ENCODE measurements at regions not wholly inside any gene's neighbourhood (a gene's known extent, or its start where the extent isn't known, plus 50 kb on each side); places are given as distances from the start of the nearest gene placed in this dataset.

GRCh38 chr5:173542964-173543363, 73.5 kb downstream of the BOD1 start:
- Histone ChIP-seq H4K12ac (ENCODE audit: low read depth, low read length) (no peak overlapping the region), H3K27ac (ENCODE audit: low read depth, low read length) (no peak overlapping the region), H2BK5ac (ENCODE audit: low read depth, low read length, poor library complexity) (no peak overlapping the region), H3K79me2 (ENCODE audit: control insufficient read depth, insufficient read depth, low read length, poor library complexity) (no peaks in the 10 kb centered on the region), H3K27me3 (ENCODE audit: insufficient read depth, low read length) (no peaks in the 10 kb centered on the region), H3K79me1 (ENCODE audit: low read length) (no peaks in the 10 kb centered on the region), H3K36me3 (ENCODE audit: control insufficient read depth in 1 of 2, insufficient read depth in 2 of 2, low read length in 2 of 2) (no peaks in the 10 kb centered on the region), H3K18ac (ENCODE audit: low read length) (no peak overlapping the region), H2BK12ac (ENCODE audit: low read length) (no peak overlapping the region), H3K23ac (ENCODE audit: low read length) (no peak overlapping the region), H3K9ac (ENCODE audit: low read length) (no peak overlapping the region), H3K4me2 (ENCODE audit: low read length) (no peak overlapping the region), H2AFZ (ENCODE audit: insufficient read depth, low read length, poor library complexity) (no peak overlapping the region), H2BK120ac (ENCODE audit: insufficient read depth, low read length, poor library complexity) (no peak overlapping the region), H4K91ac (ENCODE audit: low read depth, low read length) (no peak overlapping the region), H4K8ac (ENCODE audit: low read depth, low read length) (no peak overlapping the region), H3K4me3 (ENCODE audit: low read depth, low read length) (no peak overlapping the region), H3K9me3 (ENCODE audit: insufficient read depth, low read depth, low read length) (no peaks in the 10 kb centered on the region), H2AK5ac (ENCODE audit: low read length) (no peak overlapping the region), H3K4ac (ENCODE audit: low read depth, low read length) (no peak overlapping the region), H3K4me1 (ENCODE audit: control insufficient read depth in 1 of 2, insufficient read depth in 2 of 2, low read length in 2 of 2) (no peaks in the 10 kb centered on the region), H3K14ac (ENCODE audit: low read length) (no peak overlapping the region)
- DNase-seq: no peak
- WGBS (ENCODE audit: extremely low coverage, insufficient coverage, insufficient read length): no CpG with 5 or more reads among the region's 9 CpGs

- DNase-seq: no peak
- H3K4me3 ChIP-seq (ENCODE audit: low read depth, low read length): no peak overlapping the region
- no peak overlapping the region for H2BK12ac ChIP-seq (ENCODE audit: low read length)
- H3K36me3 ChIP-seq (ENCODE audit: control insufficient read depth in 1 of 2, insufficient read depth in 2 of 2, low read length in 2 of 2): no peaks in the 10 kb centered on the region
- no peaks in the 10 kb centered on the region for H3K27me3 ChIP-seq (ENCODE audit: insufficient read depth, low read length)
- H2BK5ac ChIP-seq (ENCODE audit: low read depth, low read length, poor library complexity): no peak overlapping the region
- no peak overlapping the region for H3K4ac ChIP-seq (ENCODE audit: low read depth, low read length)
- H3K14ac ChIP-seq (ENCODE audit: low read length): no peak overlapping the region
- no peaks in the 10 kb centered on the region for H3K79me1 ChIP-seq (ENCODE audit: low read length)
- no peak overlapping the region for H3K27ac ChIP-seq (ENCODE audit: low read depth, low read length)
- no peak overlapping the region for H3K18ac ChIP-seq (ENCODE audit: low read length)
- H3K9me3 ChIP-seq (ENCODE audit: insufficient read depth, low read depth, low read length): no peaks in the 10 kb centered on the region
- H2AK5ac ChIP-seq (ENCODE audit: low read length): no peak overlapping the region
- H4K91ac ChIP-seq (ENCODE audit: low read depth, low read length): no peak overlapping the region
- H3K79me2 ChIP-seq (ENCODE audit: control insufficient read depth, insufficient read depth, low read length, poor library complexity): no peaks in the 10 kb centered on the region
- H2BK120ac ChIP-seq (ENCODE audit: insufficient read depth, low read length, poor library complexity): no peak overlapping the region
- no peak overlapping the region for H4K12ac ChIP-seq (ENCODE audit: low read depth, low read length)
- no peak overlapping the region for H3K4me2 ChIP-seq (ENCODE audit: low read length)
- no peak overlapping the region for H2AFZ ChIP-seq (ENCODE audit: insufficient read depth, low read length, poor library complexity)
- no CpG with 5 or more reads among the region's 4 CpGs for WGBS (ENCODE audit: extremely low coverage, insufficient coverage, insufficient read length)
- H3K23ac ChIP-seq (ENCODE audit: low read length): no peak overlapping the region
- H3K4me1 ChIP-seq (ENCODE audit: control insufficient read depth in 1 of 2, insufficient read depth in 2 of 2, low read length in 2 of 2): no peaks in the 10 kb centered on the region
- no peak overlapping the region for H3K9ac ChIP-seq (ENCODE audit: low read length)
- H4K8ac ChIP-seq (ENCODE audit: low read depth, low read length): no peak overlapping the region
These were observed 74.3 kb downstream of the BOD1 start for GRCh38 chr5:173542159-173542558.

DNA sequence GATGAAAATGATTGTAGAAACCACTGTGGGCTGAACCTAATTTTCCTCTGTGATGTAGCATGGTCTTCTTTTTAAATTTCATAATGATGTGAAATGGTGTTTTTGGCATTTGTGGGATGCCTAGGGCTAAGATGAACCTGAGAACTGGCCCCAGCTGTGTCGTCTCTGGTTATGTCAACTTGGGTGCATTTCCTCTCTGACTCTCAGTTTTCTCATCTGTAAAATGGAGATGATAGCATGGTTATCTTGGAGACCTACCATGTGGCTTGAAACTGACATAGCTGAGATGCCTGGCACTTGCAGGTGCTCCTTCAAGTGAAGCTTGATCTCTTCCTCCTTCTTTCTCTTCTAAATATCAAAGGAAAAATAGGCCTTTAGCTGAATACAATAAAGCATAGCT, 77.8 kb downstream of the BOD1 start:
- no peaks in the 10 kb centered on the region for H3K27me3 ChIP-seq (ENCODE audit: insufficient read depth, low read length)
- H2BK120ac ChIP-seq (ENCODE audit: insufficient read depth, low read length, poor library complexity): no peak overlapping the region
- DNase-seq: no peak
- no peak overlapping the region for H2BK5ac ChIP-seq (ENCODE audit: low read depth, low read length, poor library complexity)
- no peak overlapping the region for H3K18ac ChIP-seq (ENCODE audit: low read length)
- no peaks in the 10 kb centered on the region for H3K79me2 ChIP-seq (ENCODE audit: control insufficient read depth, insufficient read depth, low read length, poor library complexity)
- H3K4ac ChIP-seq (ENCODE audit: low read depth, low read length): no peak overlapping the region
- H4K8ac ChIP-seq (ENCODE audit: low read depth, low read length): no peak overlapping the region
- H3K14ac ChIP-seq (ENCODE audit: low read length): no peak overlapping the region
- no peak overlapping the region for H4K91ac ChIP-seq (ENCODE audit: low read depth, low read length)
- H3K9ac ChIP-seq (ENCODE audit: low read length): no peak overlapping the region
- H3K4me3 ChIP-seq (ENCODE audit: low read depth, low read length): no peak overlapping the region
- H3K79me1 ChIP-seq (ENCODE audit: low read length): no peaks in the 10 kb centered on the region
- no peak overlapping the region for H2AK5ac ChIP-seq (ENCODE audit: low read length)
- no peak overlapping the region for H2BK12ac ChIP-seq (ENCODE audit: low read length)
- no peaks in the 10 kb centered on the region for H3K4me1 ChIP-seq (ENCODE audit: control insufficient read depth in 1 of 2, insufficient read depth in 2 of 2, low read length in 2 of 2)
- H4K12ac ChIP-seq (ENCODE audit: low read depth, low read length): no peak overlapping the region
- no peaks in the 10 kb centered on the region for H3K36me3 ChIP-seq (ENCODE audit: control insufficient read depth in 1 of 2, insufficient read depth in 2 of 2, low read length in 2 of 2)
- no peak overlapping the region for H3K27ac ChIP-seq (ENCODE audit: low read depth, low read length)
- no peak overlapping the region for H3K4me2 ChIP-seq (ENCODE audit: low read length)
- H3K23ac ChIP-seq (ENCODE audit: low read length): no peak overlapping the region
- WGBS (ENCODE audit: extremely low coverage, insufficient coverage, insufficient read length): no CpG with 5 or more reads among the region's 1 CpG
- no peak overlapping the region for H2AFZ ChIP-seq (ENCODE audit: insufficient read depth, low read length, poor library complexity)
- no peaks in the 10 kb centered on the region for H3K9me3 ChIP-seq (ENCODE audit: insufficient read depth, low read depth, low read length)

- Histone ChIP-seq H3K79me2 (ENCODE audit: control insufficient read depth, insufficient read depth, low read length, poor library complexity) (no peaks in the 10 kb centered on the region), H3K27ac (ENCODE audit: low read depth, low read length) (no peak overlapping the region), H3K18ac (ENCODE audit: low read length) (no peak overlapping the region), H3K4me1 (ENCODE audit: control insufficient read depth in 1 of 2, insufficient read depth in 2 of 2, low read length in 2 of 2) (no peaks in the 10 kb centered on the region), H3K9ac (ENCODE audit: low read length) (no peak overlapping the region), H4K8ac (ENCODE audit: low read depth, low read length) (no peak overlapping the region), H3K79me1 (ENCODE audit: low read length) (no peaks in the 10 kb centered on the region), H3K36me3 (ENCODE audit: control insufficient read depth in 1 of 2, insufficient read depth in 2 of 2, low read length in 2 of 2) (no peaks in the 10 kb centered on the region), H3K27me3 (ENCODE audit: insufficient read depth, low read length) (no peaks in the 10 kb centered on the region), H3K23ac (ENCODE audit: low read length) (no peak overlapping the region), H2AK5ac (ENCODE audit: low read length) (no peak overlapping the region), H3K4ac (ENCODE audit: low read depth, low read length) (no peak overlapping the region), H2BK12ac (ENCODE audit: low read length) (no peak overlapping the region), H3K4me3 (ENCODE audit: low read depth, low read length) (no peak overlapping the region), H4K91ac (ENCODE audit: low read depth, low read length) (no peak overlapping the region), H4K12ac (ENCODE audit: low read depth, low read length) (no peak overlapping the region), H3K9me3 (ENCODE audit: insufficient read depth, low read depth, low read length) (no peaks in the 10 kb centered on the region), H2AFZ (ENCODE audit: insufficient read depth, low read length, poor library complexity) (no peak overlapping the region), H2BK120ac (ENCODE audit: insufficient read depth, low read length, poor library complexity) (no peak overlapping the region), H3K4me2 (ENCODE audit: low read length) (no peak overlapping the region), H3K14ac (ENCODE audit: low read length) (no peak overlapping the region), H2BK5ac (ENCODE audit: low read depth, low read length, poor library complexity) (no peak overlapping the region)
- no CpG with 5 or more reads among the region's 6 CpGs for WGBS (ENCODE audit: extremely low coverage, insufficient coverage, insufficient read length)
- no peak for DNase-seq
These were observed 78.4 kb downstream of the BOD1 start for GRCh38 chr5:173538018-173538417.
